ENCODE measurements at regions not wholly inside any gene's neighbourhood (a gene's known extent, or its start where the extent isn't known, plus 50 kb on each side); places are given as distances from the start of the nearest gene placed in this dataset.

DNA sequence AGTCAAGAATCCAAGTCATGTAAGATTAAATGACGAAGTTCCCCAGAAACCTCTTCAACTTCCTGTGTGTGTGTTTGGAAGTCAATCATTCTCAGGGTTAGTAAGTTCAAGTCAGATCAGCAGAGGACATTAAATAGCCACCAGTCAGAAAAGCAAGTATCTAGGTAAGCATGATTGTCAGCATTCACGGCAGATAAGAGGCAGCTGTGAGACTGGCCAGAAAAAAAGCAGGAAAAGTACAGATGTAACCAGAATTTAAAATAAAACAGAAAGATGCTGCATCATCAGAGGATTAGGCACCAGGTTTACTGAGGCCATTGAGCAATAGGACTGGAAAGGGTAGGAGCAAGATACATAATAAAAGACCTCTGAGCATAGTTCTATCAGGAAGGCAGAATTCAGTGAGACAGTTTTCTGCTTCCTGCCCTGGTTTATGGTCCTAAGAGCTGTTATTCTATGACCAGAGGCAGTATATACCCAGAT, 606.9 kb downstream of the FSCB start:
- TF ChIP-seq, protein P1, sequence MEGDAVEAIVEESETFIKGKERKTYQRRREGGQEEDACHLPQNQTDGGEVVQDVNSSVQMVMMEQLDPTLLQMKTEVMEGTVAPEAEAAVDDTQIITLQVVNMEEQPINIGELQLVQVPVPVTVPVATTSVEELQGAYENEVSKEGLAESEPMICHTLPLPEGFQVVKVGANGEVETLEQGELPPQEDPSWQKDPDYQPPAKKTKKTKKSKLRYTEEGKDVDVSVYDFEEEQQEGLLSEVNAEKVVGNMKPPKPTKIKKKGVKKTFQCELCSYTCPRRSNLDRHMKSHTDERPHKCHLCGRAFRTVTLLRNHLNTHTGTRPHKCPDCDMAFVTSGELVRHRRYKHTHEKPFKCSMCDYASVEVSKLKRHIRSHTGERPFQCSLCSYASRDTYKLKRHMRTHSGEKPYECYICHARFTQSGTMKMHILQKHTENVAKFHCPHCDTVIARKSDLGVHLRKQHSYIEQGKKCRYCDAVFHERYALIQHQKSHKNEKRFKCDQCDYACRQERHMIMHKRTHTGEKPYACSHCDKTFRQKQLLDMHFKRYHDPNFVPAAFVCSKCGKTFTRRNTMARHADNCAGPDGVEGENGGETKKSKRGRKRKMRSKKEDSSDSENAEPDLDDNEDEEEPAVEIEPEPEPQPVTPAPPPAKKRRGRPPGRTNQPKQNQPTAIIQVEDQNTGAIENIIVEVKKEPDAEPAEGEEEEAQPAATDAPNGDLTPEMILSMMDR (IDR thresholded peaks at IDR 0.05) = no peak
- TF ChIP-seq TCF7L2 (IDR thresholded peaks at IDR 0.05; ENCODE audit: low read depth, low read length) (no peak), POLR2AphosphoS5 (IDR thresholded peaks at IDR 0.05; ENCODE audit: low read depth, low read length) (no peak), SIN3A (IDR thresholded peaks at IDR 0.05; ENCODE audit: borderline replicate concordance, insufficient read depth, low read depth, low read length) (no peak)
- TF ChIP-seq, protein P2, sequence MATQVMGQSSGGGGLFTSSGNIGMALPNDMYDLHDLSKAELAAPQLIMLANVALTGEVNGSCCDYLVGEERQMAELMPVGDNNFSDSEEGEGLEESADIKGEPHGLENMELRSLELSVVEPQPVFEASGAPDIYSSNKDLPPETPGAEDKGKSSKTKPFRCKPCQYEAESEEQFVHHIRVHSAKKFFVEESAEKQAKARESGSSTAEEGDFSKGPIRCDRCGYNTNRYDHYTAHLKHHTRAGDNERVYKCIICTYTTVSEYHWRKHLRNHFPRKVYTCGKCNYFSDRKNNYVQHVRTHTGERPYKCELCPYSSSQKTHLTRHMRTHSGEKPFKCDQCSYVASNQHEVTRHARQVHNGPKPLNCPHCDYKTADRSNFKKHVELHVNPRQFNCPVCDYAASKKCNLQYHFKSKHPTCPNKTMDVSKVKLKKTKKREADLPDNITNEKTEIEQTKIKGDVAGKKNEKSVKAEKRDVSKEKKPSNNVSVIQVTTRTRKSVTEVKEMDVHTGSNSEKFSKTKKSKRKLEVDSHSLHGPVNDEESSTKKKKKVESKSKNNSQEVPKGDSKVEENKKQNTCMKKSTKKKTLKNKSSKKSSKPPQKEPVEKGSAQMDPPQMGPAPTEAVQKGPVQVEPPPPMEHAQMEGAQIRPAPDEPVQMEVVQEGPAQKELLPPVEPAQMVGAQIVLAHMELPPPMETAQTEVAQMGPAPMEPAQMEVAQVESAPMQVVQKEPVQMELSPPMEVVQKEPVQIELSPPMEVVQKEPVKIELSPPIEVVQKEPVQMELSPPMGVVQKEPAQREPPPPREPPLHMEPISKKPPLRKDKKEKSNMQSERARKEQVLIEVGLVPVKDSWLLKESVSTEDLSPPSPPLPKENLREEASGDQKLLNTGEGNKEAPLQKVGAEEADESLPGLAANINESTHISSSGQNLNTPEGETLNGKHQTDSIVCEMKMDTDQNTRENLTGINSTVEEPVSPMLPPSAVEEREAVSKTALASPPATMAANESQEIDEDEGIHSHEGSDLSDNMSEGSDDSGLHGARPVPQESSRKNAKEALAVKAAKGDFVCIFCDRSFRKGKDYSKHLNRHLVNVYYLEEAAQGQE (IDR thresholded peaks at IDR 0.05; ENCODE audit: insufficient read depth in 1 of 2, low read depth in 2 of 2, low read length in 1 of 2) = no peak

Measured in Panc1 (cell line).